Endothelial cell of umbilical vein (primary cell): ENCODE measurements at regions not wholly inside any gene's neighbourhood (a gene's known extent, or its start where the extent isn't known, plus 50 kb on each side); places are given as distances from the start of the nearest gene placed in this dataset.

Experiments
- BruUV-seq: library from RNA; stranded (reverse); fragments of 400-500 nt; replicated peaks from 2 replicates; lab custom pipeline; 2021; lab: Mats Ljungman, UMichigan
- CTCF ChIA-PET: fragments of 300-600, 350-600 bp; sonication (Branson Sonifier 250); formaldehyde crosslinking; loops from one replicate; lab custom pipeline; 2021; ENCODE audit warnings: antibody characterized with exemption, inconsistent platforms; lab: Charles Lee
- POLR2A ChIA-PET: fragments of 300-600, 350-600 bp; sonication (Branson Sonifier 250); formaldehyde crosslinking; loops from one replicate; lab custom pipeline; 2021; ENCODE audit warnings: antibody characterized with exemption, inconsistent platforms; lab: Charles Lee
- DNase-seq: peaks from one replicate; pipeline ENCODE4 v3.0.0-alpha.2; 2011; ENCODE audit warnings: low read depth, low spot score
- FAIRE-seq: peaks from 2 replicates; lab custom pipeline; 2011; peaks lifted over from hg19 to GRCh38; lab: Jason Lieb, UNC
- H2AFZ ChIP-seq: 2 replicates; pipeline ENCODE4 v1.6.0; 2012; ENCODE audit warnings: low read depth, low read length, control low read depth, inconsistent platforms
- H3K27ac ChIP-seq: 2 replicates; pipeline ENCODE4 v1.5.1; 2011; ENCODE audit warnings: low read depth, mild to moderate bottlenecking, control low read depth, low read length, moderate library complexity; ENCODE audit not compliant: insufficient read depth
- H3K27me3 ChIP-seq, 2 experiments: 2 replicates each; pipeline versions ENCODE4 v1.6.0 to v1.6.1; 2011; ENCODE audit warnings: low read length in 2 of 2, mixed read lengths in 1 of 2; ENCODE audit not compliant: control insufficient read depth in 2 of 2, insufficient read depth in 2 of 2
- H3K36me3 ChIP-seq, 2 experiments: 2 replicates in 1 of 2; 3 replicates in 1 of 2; pipeline ENCODE4 v1.5.1; 2011; ENCODE audit warnings: low read length in 2 of 2, mild to moderate bottlenecking in 1 of 2, moderate library complexity in 1 of 2; ENCODE audit not compliant: control insufficient read depth in 2 of 2, insufficient read depth in 2 of 2; ENCODE audit errors: extremely low read depth in 1 of 2
- H3K4me1 ChIP-seq: 3 replicates; pipeline ENCODE4 v1.5.1; 2011; ENCODE audit warnings: mild to moderate bottlenecking, low read length; ENCODE audit not compliant: control insufficient read depth, insufficient read depth; ENCODE audit errors: extremely low read depth
- H3K4me2 ChIP-seq: 2 replicates; pipeline ENCODE4 v1.6.1; 2011; ENCODE audit warnings: low read length, control low read depth, mixed read lengths; ENCODE audit not compliant: insufficient read depth
- H3K4me3 ChIP-seq, 3 experiments: fragments of 200-600 bp in 1 of 3; sonication (generic), shearing (Covaris generic) in 1 of 3; replicated peaks in 1 of 3; 2 replicates each; pipeline ENCODE4 v1.5.1; 2011 to 2016; ENCODE audit warnings: control low read depth in 3 of 3, low read length in 3 of 3, mild to moderate bottlenecking in 2 of 3, inconsistent platforms in 1 of 3, low read depth in 1 of 3, moderate library complexity in 1 of 3; ENCODE audit not compliant: insufficient read depth in 1 of 3
- H3K79me2 ChIP-seq: 2 replicates; pipeline ENCODE4 v1.6.0; 2012; ENCODE audit warnings: low read length, inconsistent platforms; ENCODE audit not compliant: control insufficient read depth, insufficient read depth
- H3K9ac ChIP-seq: replicated peaks from 2 replicates; pipeline ENCODE3; 2011; ENCODE audit warnings: low read length, control low read depth; ENCODE audit not compliant: insufficient read depth; ENCODE audit errors: extremely low read depth
- H3K9me1 ChIP-seq: replicated peaks from 3 replicates; pipeline ENCODE4 v1.6.0; 2011; ENCODE audit warnings: mild to moderate bottlenecking, low read length; ENCODE audit not compliant: control insufficient read depth, insufficient read depth; ENCODE audit errors: extremely low read depth
- H3K9me3 ChIP-seq: replicated peaks from 2 replicates; pipeline ENCODE4 v1.5.1; 2012; ENCODE audit warnings: low read length, inconsistent platforms; ENCODE audit not compliant: control insufficient read depth, insufficient read depth
- H4K20me1 ChIP-seq: replicated peaks from 2 replicates; pipeline ENCODE3; 2011; ENCODE audit warnings: mild to moderate bottlenecking, low read length; ENCODE audit not compliant: control insufficient read depth, insufficient read depth; ENCODE audit errors: extremely low read depth
- CTCF ChIP-seq, 2 donors: IDR thresholded peaks; 1 replicate in 1 of 2; 2 replicates in 1 of 2; pipeline ENCODE4 v1.5.1; 2011; ENCODE audit warnings: low read length in 2 of 2, mild to moderate bottlenecking in 2 of 2, moderate library complexity in 2 of 2, control low read depth in 1 of 2, inconsistent platforms in 1 of 2, low read depth in 1 of 2; ENCODE audit not compliant: insufficient read depth in 1 of 2; ENCODE audit errors: extremely low read depth in 1 of 2
- EZH2 ChIP-seq: IDR thresholded peaks from 2 replicates; pipeline ENCODE4 v1.6.1; 2012; ENCODE audit warnings: borderline replicate concordance, low read depth, mild to moderate bottlenecking, moderate library complexity, low read length, inconsistent platforms; ENCODE audit not compliant: severe bottlenecking
- FOS ChIP-seq: IDR thresholded peaks from 2 replicates; pipeline ENCODE4 v1.6.1; 2011; ENCODE audit warnings: mild to moderate bottlenecking, low read length, moderate library complexity, borderline replicate concordance; ENCODE audit not compliant: insufficient read depth
- GATA2 ChIP-seq: IDR thresholded peaks from 2 replicates; pipeline ENCODE4 v1.7.0; 2011; ENCODE audit warnings: low read depth, mild to moderate bottlenecking, moderate library complexity, mixed read lengths, low read length; ENCODE audit not compliant: insufficient read length, insufficient read depth
- JUN ChIP-seq: IDR thresholded peaks from 2 replicates; pipeline ENCODE4 v1.6.1; 2011; ENCODE audit warnings: borderline replicate concordance, low read depth; ENCODE audit not compliant: insufficient read length, insufficient read depth
- MAX ChIP-seq: IDR thresholded peaks from 2 replicates; pipeline ENCODE4 v1.6.1; 2011; ENCODE audit not compliant: insufficient read depth, insufficient read length
- MYC ChIP-seq: IDR thresholded peaks from one replicate; pipeline ENCODE4 v1.6.1; 2011; ENCODE audit warnings: mild to moderate bottlenecking, low read depth, low read length
- POLR2A ChIP-seq: IDR thresholded peaks from 2 replicates; pipeline ENCODE4 v1.6.1; 2012; ENCODE audit warnings: low read depth, mild to moderate bottlenecking, control low read depth, low read length
- POLR2AphosphoS5 ChIP-seq: IDR thresholded peaks from 2 replicates; pipeline ENCODE4 v1.6.1; 2012; ENCODE audit warnings: low read depth, mild to moderate bottlenecking, control low read depth, low read length, moderate library complexity; ENCODE audit not compliant: insufficient read depth
- dilution Hi-C: fragments of 300-500 bp; cut with MboI; formaldehyde crosslinking; loops from one replicate; pipeline ENCODE4 v1.15.0; 2019; ENCODE audit warnings: low sequenced_read_pairs; ENCODE audit not compliant: extremely low pct_ligation_motif_present
- intact Hi-C: fragments of 100-400 bp; cut with micrococcal nuclease; formaldehyde crosslinking; loops from one replicate; pipeline ENCODE4 v1.10.0; 2022

GRCh38 chr2:21254170-21254965, 130.6 kb downstream of the TDRD15 start:
- CTCF ChIA-PET, result no interaction called here
- no peak overlapping the region for H3K4me3 ChIP-seq
- BruUV-seq, result no TSS peak

More at GRCh38 chr2:21254170-21254965, 130.6 kb downstream of the TDRD15 start:
- no peaks in the 10 kb centered on the region for H3K79me2 ChIP-seq
- H3K4me2 ChIP-seq, result no peak overlapping the region
- POLR2A ChIA-PET, result no interaction called here
- FAIRE-seq (no peak), DNase-seq (no peak)
- H3K9me3 ChIP-seq, result no peaks in the 10 kb centered on the region
- no peaks in the 10 kb centered on the region for H3K36me3 ChIP-seq
- H4K20me1 ChIP-seq, result no peaks in the 10 kb centered on the region
- TF ChIP-seq JUN (no peak), CTCF (IDR thresholded peaks at IDR 0.05; ENCODE audit: extremely low read depth in 1 of 2, insufficient read depth in 1 of 2, low read depth in 1 of 2, low read length in 2 of 2) (no peak), MYC (no peak), POLR2AphosphoS5 (no peak), GATA2 (no peak), POLR2A (no peak), MAX (no peak), FOS (no peak), EZH2 (no peak)
- dilution Hi-C loops, result no loop called here
- no peaks in the 10 kb centered on the region for H3K4me1 ChIP-seq
- H3K27ac ChIP-seq, result no peak overlapping the region
- no peaks in the 10 kb centered on the region for H3K27me3 ChIP-seq
- H2AFZ ChIP-seq, result no peak overlapping the region
- intact Hi-C loops, result loop anchor here (10.0 kb wide), 1 partner anchor 210 kb away; the partner anchor contains the start of gene APOB
- H3K9ac ChIP-seq, result no peak overlapping the region
- H3K9me1 ChIP-seq, result no peaks in the 10 kb centered on the region
